ENCODE measurements at regions not wholly inside any gene's neighbourhood (a gene's known extent, or its start where the extent isn't known, plus 50 kb on each side); places are given as distances from the start of the nearest gene placed in this dataset.

DNA sequence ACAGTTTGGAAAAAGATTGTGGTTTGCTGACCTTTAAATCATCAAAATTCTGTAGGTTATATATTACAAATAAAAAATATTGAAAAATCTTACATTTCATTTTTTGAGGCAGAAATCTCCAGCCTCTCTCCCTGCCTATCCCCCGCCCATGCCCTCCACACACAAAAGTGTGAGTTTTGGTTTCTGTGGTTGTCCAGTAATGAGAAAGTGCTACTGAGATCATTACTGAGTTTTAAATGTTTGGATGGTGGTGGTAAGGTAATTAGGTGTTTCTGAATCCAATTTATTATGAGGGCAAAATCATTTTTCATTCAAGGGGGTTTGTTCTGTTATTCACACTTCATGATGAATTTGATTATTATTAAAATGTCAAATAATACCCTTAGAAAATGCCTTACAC lies 448.0 kb upstream of the SLC10A2 start:
- DNase-seq, result no peak
- intact Hi-C loops (cut with micrococcal nuclease), result no loop called here
- H3K4me1 ChIP-seq, result no peaks in the 10 kb centered on the region
- no peaks in the 10 kb centered on the region for H3K9me3 ChIP-seq (replicated peaks)
- H3K4me3 ChIP-seq, result no peak overlapping the region
- no peaks in the 10 kb centered on the region for H3K36me3 ChIP-seq
- TF ChIP-seq, protein P1, sequence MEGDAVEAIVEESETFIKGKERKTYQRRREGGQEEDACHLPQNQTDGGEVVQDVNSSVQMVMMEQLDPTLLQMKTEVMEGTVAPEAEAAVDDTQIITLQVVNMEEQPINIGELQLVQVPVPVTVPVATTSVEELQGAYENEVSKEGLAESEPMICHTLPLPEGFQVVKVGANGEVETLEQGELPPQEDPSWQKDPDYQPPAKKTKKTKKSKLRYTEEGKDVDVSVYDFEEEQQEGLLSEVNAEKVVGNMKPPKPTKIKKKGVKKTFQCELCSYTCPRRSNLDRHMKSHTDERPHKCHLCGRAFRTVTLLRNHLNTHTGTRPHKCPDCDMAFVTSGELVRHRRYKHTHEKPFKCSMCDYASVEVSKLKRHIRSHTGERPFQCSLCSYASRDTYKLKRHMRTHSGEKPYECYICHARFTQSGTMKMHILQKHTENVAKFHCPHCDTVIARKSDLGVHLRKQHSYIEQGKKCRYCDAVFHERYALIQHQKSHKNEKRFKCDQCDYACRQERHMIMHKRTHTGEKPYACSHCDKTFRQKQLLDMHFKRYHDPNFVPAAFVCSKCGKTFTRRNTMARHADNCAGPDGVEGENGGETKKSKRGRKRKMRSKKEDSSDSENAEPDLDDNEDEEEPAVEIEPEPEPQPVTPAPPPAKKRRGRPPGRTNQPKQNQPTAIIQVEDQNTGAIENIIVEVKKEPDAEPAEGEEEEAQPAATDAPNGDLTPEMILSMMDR (IDR thresholded peaks at IDR 0.05; ENCODE audit: borderline replicate concordance), result no peak
- H3K27me3 ChIP-seq (ENCODE audit: low read depth), result no peaks in the 10 kb centered on the region
- no peak overlapping the region for H3K27ac ChIP-seq (replicated peaks)

DNA sequence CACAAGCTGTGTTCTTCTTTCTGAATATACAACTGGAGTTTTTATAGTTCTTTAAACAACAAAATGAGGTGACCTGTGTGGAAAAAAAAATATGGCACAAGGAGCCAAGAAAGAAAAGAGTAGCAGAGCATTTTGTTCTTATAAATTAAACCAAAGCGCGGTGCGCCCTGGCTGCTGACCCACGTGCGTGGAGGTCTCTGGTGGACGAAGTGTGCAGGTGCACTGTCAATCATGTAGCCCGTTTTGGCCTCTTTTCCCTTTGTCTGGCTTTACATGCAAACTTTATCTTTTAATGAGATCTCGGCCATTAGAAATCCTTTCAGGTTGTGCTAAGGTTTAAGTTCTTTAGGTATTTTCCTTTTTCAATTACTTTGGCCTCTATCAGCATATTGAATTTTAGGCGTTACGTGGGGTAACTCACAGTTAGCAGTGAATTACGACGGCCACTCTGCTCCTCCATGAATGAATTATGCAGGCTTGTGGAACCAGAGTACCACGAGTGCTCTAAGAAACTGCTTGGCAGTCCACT lies 443.9 kb upstream of the SLC10A2 start:
- no peak overlapping the region for H3K4me3 ChIP-seq
- DNase-seq, result no peak
- H3K36me3 ChIP-seq, result no peaks in the 10 kb centered on the region
- TF ChIP-seq, protein P1 (IDR thresholded peaks at IDR 0.05; ENCODE audit: borderline replicate concordance), result no peak
- no peaks in the 10 kb centered on the region for H3K4me1 ChIP-seq
- no peaks in the 10 kb centered on the region for H3K27me3 ChIP-seq (ENCODE audit: low read depth)
- H3K27ac ChIP-seq (replicated peaks), result no peak overlapping the region
- intact Hi-C loops (cut with micrococcal nuclease), result no loop called here
- no peaks in the 10 kb centered on the region for H3K9me3 ChIP-seq (replicated peaks)

DNA sequence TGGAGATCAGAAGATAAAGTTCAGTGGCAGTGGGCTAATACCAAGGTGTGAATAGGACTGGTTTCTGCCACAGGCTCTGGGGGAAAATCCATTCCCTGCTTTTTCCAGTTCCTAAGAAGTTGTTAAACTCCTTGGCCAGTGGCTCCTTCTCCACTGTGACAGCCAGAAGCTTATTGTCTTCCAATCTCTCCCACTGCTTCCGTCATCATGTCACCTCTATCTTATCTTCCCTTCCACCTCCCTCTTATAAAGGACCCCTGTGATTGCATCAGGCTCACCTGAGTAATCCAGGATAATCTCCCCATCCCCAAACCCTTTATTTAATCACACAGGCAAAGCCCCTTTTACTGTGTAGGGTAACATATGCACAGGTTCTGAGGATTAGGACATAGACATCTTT lies 431.2 kb upstream of the SLC10A2 start:
- H3K36me3 ChIP-seq, result no peaks in the 10 kb centered on the region
- H3K27ac ChIP-seq (replicated peaks), result no peak overlapping the region
- no peaks in the 10 kb centered on the region for H3K4me1 ChIP-seq
- no peaks in the 10 kb centered on the region for H3K27me3 ChIP-seq (ENCODE audit: low read depth)
- no peak for DNase-seq
- H3K9me3 ChIP-seq (replicated peaks), result peaks cover 17% of the 10 kb centered on the region
- intact Hi-C loops (cut with micrococcal nuclease), result no loop called here
- no peak overlapping the region for H3K4me3 ChIP-seq
- TF ChIP-seq, protein P1 (IDR thresholded peaks at IDR 0.05; ENCODE audit: borderline replicate concordance), result no peak

DNA sequence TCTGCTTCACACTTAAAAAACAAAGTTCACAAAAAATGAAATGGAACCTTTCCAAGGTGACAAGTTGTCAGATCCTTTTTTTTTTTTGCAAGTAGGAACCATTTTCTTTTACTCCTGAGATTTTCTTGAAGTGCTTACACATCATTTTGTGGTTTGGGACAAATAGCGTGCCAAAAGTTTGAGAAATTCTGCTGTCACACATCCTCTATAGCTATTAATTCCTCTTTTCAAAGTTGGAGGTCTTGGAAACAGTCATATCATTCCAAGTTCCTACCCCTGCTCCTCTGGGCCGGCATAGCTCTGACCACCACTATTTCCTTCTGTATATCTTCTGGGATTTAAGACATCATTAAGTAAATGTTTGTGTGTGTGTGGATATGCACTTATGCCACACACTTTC lies 421.6 kb upstream of the SLC10A2 start:
- DNase-seq, result no peak
- Histone ChIP-seq H3K4me3 (no peak overlapping the region), H3K9me3 (replicated peaks) (peaks cover 6% of the 10 kb centered on the region), H3K4me1 (no peaks in the 10 kb centered on the region), H3K27ac (replicated peaks) (no peak overlapping the region), H3K27me3 (ENCODE audit: low read depth) (no peaks in the 10 kb centered on the region), H3K36me3 (no peaks in the 10 kb centered on the region)
- intact Hi-C loops (cut with micrococcal nuclease), result no loop called here
- TF ChIP-seq, protein P1 (IDR thresholded peaks at IDR 0.05; ENCODE audit: borderline replicate concordance), result no peak

DNA sequence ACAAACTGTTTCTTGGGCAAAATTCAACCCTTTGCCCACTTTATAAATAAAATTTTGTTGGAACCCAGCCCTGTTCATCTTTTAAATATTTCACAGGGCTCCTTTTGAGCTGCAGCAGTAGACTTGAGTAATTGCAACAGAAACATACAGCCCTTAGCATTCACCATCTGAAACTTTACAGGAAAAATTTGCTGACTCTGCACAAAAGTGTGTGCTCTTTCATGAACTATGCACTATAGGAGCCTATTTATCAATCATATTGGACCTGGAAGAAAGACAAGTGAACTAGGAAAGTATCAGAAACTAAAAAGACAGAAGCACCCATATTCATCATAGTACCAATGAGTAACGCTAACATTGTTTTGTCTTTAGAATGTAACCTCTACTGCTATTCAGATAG lies 406.9 kb upstream of the SLC10A2 start:
- Histone ChIP-seq H3K4me3 (no peak overlapping the region), H3K27me3 (ENCODE audit: low read depth) (no peaks in the 10 kb centered on the region), H3K27ac (replicated peaks) (no peak overlapping the region), H3K36me3 (no peaks in the 10 kb centered on the region), H3K9me3 (replicated peaks) (no peaks in the 10 kb centered on the region), H3K4me1 (no peaks in the 10 kb centered on the region)
- no peak for DNase-seq
- TF ChIP-seq, protein P1 (IDR thresholded peaks at IDR 0.05; ENCODE audit: borderline replicate concordance), result no peak
- intact Hi-C loops (cut with micrococcal nuclease), result no loop called here

DNA sequence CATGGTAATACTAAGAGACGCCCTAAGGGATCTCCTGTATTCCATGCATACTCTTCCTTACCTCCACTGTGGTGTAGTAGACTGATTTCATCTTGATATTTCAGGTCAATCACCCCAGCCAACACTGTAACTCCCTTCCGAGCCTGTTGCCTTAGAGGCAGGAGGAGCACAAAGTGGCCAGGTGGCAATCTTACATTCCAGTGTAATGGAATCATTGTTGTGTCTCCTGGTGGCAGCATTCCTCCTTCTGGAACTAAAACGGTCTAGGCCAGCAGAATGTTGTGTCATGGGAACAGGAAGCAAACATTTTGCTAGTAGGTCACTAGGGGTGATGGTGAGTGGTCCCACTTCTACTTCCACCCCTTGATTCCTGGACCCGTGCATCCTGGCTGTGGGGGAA lies 405.7 kb upstream of the SLC10A2 start:
- no peak overlapping the region for H3K27ac ChIP-seq (replicated peaks)
- TF ChIP-seq, protein P1 (IDR thresholded peaks at IDR 0.05; ENCODE audit: borderline replicate concordance), result no peak
- intact Hi-C loops (cut with micrococcal nuclease), result no loop called here
- no peak for DNase-seq
- no peaks in the 10 kb centered on the region for H3K4me1 ChIP-seq
- no peaks in the 10 kb centered on the region for H3K9me3 ChIP-seq (replicated peaks)
- H3K4me3 ChIP-seq, result no peak overlapping the region
- H3K36me3 ChIP-seq, result no peaks in the 10 kb centered on the region
- H3K27me3 ChIP-seq (ENCODE audit: low read depth), result no peaks in the 10 kb centered on the region
